K562 (cell line): ENCODE measurements at regions not wholly inside any gene's neighbourhood (a gene's known extent, or its start where the extent isn't known, plus 50 kb on each side); places are given as distances from the start of the nearest gene placed in this dataset.

Experiments used
- ATAC-seq: fragments of 200-7000 bp; cut with Tn5 transposase; 3 replicates; pipeline ENCODE4 v1.9.1; 2020; ENCODE audit warnings: moderate library complexity
- BruUV-seq: library from RNA; stranded (reverse); fragments of 400-500 nt; replicated peaks from 2 replicates; lab custom pipeline; 2021; lab: Mats Ljungman, UMichigan
- CTCF ChIA-PET: fragments of 300-600 bp; formaldehyde crosslinking; extraction: SDS; loops from one replicate; lab custom pipeline; 2021; ENCODE audit warnings: low intra/inter-chr PET ratio; lab: Yijun Ruan, JAX
- POLR2A ChIA-PET: fragments of 300-600, 350-650 bp; sonication (Branson Sonifier 250); formaldehyde crosslinking; extraction: SDS; loops from one replicate; lab custom pipeline; 2021; ENCODE audit warnings: antibody characterized with exemption, inconsistent platforms; lab: Yijun Ruan, JAX
- DNase-seq, 4 experiments: peaks; one replicate each; pipeline versions ENCODE4 v3.0.0 to v3.0.0-alpha.2; 2011 to 2018; ENCODE audit warnings: low spot score in 3 of 4, mixed read lengths in 3 of 4; ENCODE audit errors: extremely low read depth in 1 of 4
- FAIRE-seq: peaks from 2 replicates; lab custom pipeline; 2011; peaks lifted over from hg19 to GRCh38; lab: Jason Lieb, UNC
- H2AFZ ChIP-seq: 2 replicates; pipeline ENCODE4 v1.6.0; 2011; ENCODE audit warnings: low read depth, low read length, control low read depth, inconsistent platforms
- H3K27ac ChIP-seq: fragments of 200-600 bp; 3 replicates; pipeline ENCODE4 v1.8.0; 2011; ENCODE audit warnings: low read depth, mild to moderate bottlenecking, control low read depth, inconsistent platforms, low read length, moderate library complexity, mixed read lengths; ENCODE audit errors: extremely low read depth
- H3K27me3 ChIP-seq, 2 experiments: fragments of 300-600 bp in 1 of 2; 2 replicates in 1 of 2; 3 replicates in 1 of 2; pipeline versions ENCODE4 v1.6.0 to v1.8.0; 2011; ENCODE audit warnings: inconsistent platforms in 2 of 2, low read length in 2 of 2, mild to moderate bottlenecking in 1 of 2, mixed read lengths in 1 of 2, moderate library complexity in 1 of 2; ENCODE audit not compliant: control insufficient read depth in 2 of 2, insufficient read depth in 2 of 2
- H3K36me3 ChIP-seq: fragments of 300-600 bp; 3 replicates; pipeline ENCODE4 v1.8.0; 2011; ENCODE audit warnings: mild to moderate bottlenecking, low read length, inconsistent platforms; ENCODE audit not compliant: control insufficient read depth, insufficient read depth
- H3K4me1 ChIP-seq, 2 experiments: fragments of 200-600 bp in 1 of 2; replicated peaks in 1 of 2; 2 replicates in 1 of 2; 3 replicates in 1 of 2; pipeline versions ENCODE4 v1.5.1 to v1.8.0; 2011; ENCODE audit warnings: inconsistent platforms in 2 of 2, low read length in 2 of 2, mild to moderate bottlenecking in 1 of 2, mixed read lengths in 1 of 2, moderate library complexity in 1 of 2; ENCODE audit not compliant: control insufficient read depth in 2 of 2, insufficient read depth in 2 of 2
- H3K4me2 ChIP-seq: 2 replicates; pipeline ENCODE4 v1.6.1; 2011; ENCODE audit warnings: low read length, control low read depth, inconsistent platforms, mixed read lengths; ENCODE audit not compliant: insufficient read depth
- H3K4me3 ChIP-seq: fragments of 200-600 bp; sonication (generic), shearing (Covaris generic); 2 replicates; pipeline ENCODE4 v1.5.1; 2016; ENCODE audit warnings: control low read depth, inconsistent platforms
- H3K79me2 ChIP-seq: fragments of 200-600 bp; 3 replicates; pipeline ENCODE4 v1.8.0; 2011; ENCODE audit warnings: low read length, inconsistent platforms; ENCODE audit not compliant: control insufficient read depth, insufficient read depth
- H3K9ac ChIP-seq, 2 experiments: 2 replicates each; pipeline versions ENCODE4 v1.6.0 to v1.6.1; 2011; ENCODE audit warnings: low read depth in 2 of 2, low read length in 2 of 2, control low read depth in 1 of 2, inconsistent platforms in 1 of 2, mild to moderate bottlenecking in 1 of 2, mixed read lengths in 1 of 2; ENCODE audit not compliant: insufficient read depth in 1 of 2
- H3K9me1 ChIP-seq: one replicate; pipeline ENCODE4 v1.6.0; 2011; ENCODE audit warnings: inconsistent platforms, mild to moderate bottlenecking, low read length, moderate library complexity; ENCODE audit not compliant: control insufficient read depth, insufficient read depth
- H3K9me3 ChIP-seq: replicated peaks from 2 replicates; pipeline ENCODE4 v1.5.1; 2011; ENCODE audit warnings: low read depth, low read length, inconsistent platforms; ENCODE audit not compliant: control insufficient read depth, insufficient read depth
- H4K20me1 ChIP-seq: replicated peaks from 2 replicates; pipeline ENCODE4 v1.6.1; 2011; ENCODE audit warnings: low read length, inconsistent platforms, mixed read lengths; ENCODE audit not compliant: control insufficient read depth, insufficient read depth
- HDAC1 ChIP-seq, 2 experiments: fragments of 450-650 bp; IDR thresholded peaks; 2 replicates each; pipeline ENCODE4 v1.6.1; 2016 to 2017; ENCODE audit warnings: inconsistent platforms in 1 of 2, mild to moderate bottlenecking in 1 of 2, moderate library complexity in 1 of 2
- JUND ChIP-seq, 2 experiments: IDR thresholded peaks; 2 replicates in 1 of 2; 3 replicates in 1 of 2; pipeline ENCODE4 v1.6.1; 2011; ENCODE audit warnings: borderline replicate concordance in 2 of 2, low read depth in 2 of 2, low read length in 2 of 2, improper control_type of control experiment in 1 of 2, missing biosample characterization in 1 of 2, missing genetic modification characterization in 1 of 2, missing genetic modification reagents in 1 of 2
- MTA2 ChIP-seq: fragments of 450-650 bp; IDR thresholded peaks from 2 replicates; pipeline ENCODE4 v1.6.1; 2016; ENCODE audit warnings: low read depth
- PHF20 ChIP-seq: fragments of 450-650 bp; IDR thresholded peaks from 2 replicates; pipeline ENCODE4 v1.6.1; 2018; ENCODE audit not compliant: partially characterized antibody
- POU5F1 ChIP-seq: fragments of 150-350 bp; IDR thresholded peaks from 2 replicates; pipeline ENCODE4 v1.6.1; 2014; ENCODE audit warnings: borderline replicate concordance, low read length, low read depth, mild to moderate bottlenecking; ENCODE audit not compliant: partially characterized antibody
- ZBTB17 ChIP-seq: fragments of 450-650 bp; formaldehyde crosslinking; IDR thresholded peaks from 2 replicates; pipeline ENCODE4 v1.4.0; 2020; ENCODE audit warnings: mild to moderate bottlenecking
- ZKSCAN1 ChIP-seq: fragments of 150-350 bp; IDR thresholded peaks from 2 replicates; pipeline ENCODE4 v1.6.1; 2016; ENCODE audit warnings: low read depth, low read length
- ZNF263 ChIP-seq: sonication (generic); formaldehyde crosslinking; IDR thresholded peaks from 2 replicates; pipeline ENCODE4 v1.8.0; 2022; ENCODE audit warnings: mild to moderate bottlenecking, missing genetic modification reagents, borderline replicate concordance
- ZNF584 ChIP-seq: fragments of 200-800 bp; sonication (Bioruptor generic); IDR thresholded peaks from 2 replicates; pipeline ENCODE4 v1.6.1; 2016; ENCODE audit warnings: low read depth, mild to moderate bottlenecking, missing genetic modification characterization, missing compliant biosample characterization
- WGBS: fragments of 100-300 bp; shearing (Covaris generic); methylation state at CpG from one replicate; pipeline ENCODE4 v1.1.6; 2016; ENCODE audit warnings: low coverage, mixed read lengths; ENCODE audit not compliant: insufficient coverage; ENCODE audit errors: missing lambda C conversion rate; 5-methylcytosine and 5-hydroxymethylcytosine counted together
- in situ Hi-C: fragments of 300-500 bp; cut with MboI; formaldehyde crosslinking; loops from 4 replicates; pipeline ENCODE4 v1.15.0; 2018; ENCODE audit warnings: inconsistent platforms, mixed read lengths
- intact Hi-C: fragments of 100-400 bp; cut with micrococcal nuclease; formaldehyde crosslinking; loops from 2 replicates; pipeline ENCODE4 v1.14.2; 2022
- TF ChIP-seq, protein P1 (sequence below), 2 experiments: fragments of 450-650 bp; IDR thresholded peaks; 2 replicates each; pipeline ENCODE4 v1.6.1; 2016
- TF ChIP-seq, protein P2 (sequence below): sonication (generic); formaldehyde crosslinking; IDR thresholded peaks from 2 replicates; pipeline ENCODE4 v1.8.0; 2023; ENCODE audit warnings: mild to moderate bottlenecking, missing genetic modification reagents
- TF ChIP-seq, protein P3 (sequence below): fragments of 250-450 bp; sonication (Bioruptor Pico); IDR thresholded peaks from 2 replicates; pipeline ENCODE4 v1.8.0; 2022; ENCODE audit warnings: moderate library complexity, mild to moderate bottlenecking, inconsistent platforms

DNA sequence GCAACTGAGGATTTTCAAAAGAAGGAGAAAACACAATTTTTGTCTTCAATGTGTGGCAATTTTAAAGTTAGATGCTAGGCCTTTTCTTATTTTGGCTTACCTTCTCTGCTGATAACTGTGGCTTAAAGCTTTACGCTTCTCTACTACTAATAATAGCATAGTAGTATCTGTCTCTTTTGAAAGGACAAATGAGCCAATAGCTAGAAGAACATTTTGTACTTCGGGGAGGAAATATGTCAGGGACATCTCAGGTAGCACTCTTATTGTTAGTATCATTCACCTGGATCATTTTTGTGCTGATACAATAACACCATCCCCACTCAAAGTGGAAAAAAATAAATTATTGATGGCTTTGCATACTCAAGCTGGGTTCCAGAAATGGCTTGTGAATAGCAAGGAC lies 586.1 kb upstream of the TBL1XR1 start:
- Histone ChIP-seq H3K9me1 (no peaks in the 10 kb centered on the region), H3K4me2 (no peak overlapping the region), H2AFZ (no peak overlapping the region), H3K9me3 (no peaks in the 10 kb centered on the region), H3K27me3 (no peaks in the 10 kb centered on the region), H4K20me1 (no peaks in the 10 kb centered on the region), H3K4me3 (no peak overlapping the region), H3K9ac (no peak overlapping the region), H3K4me1 (no peaks in the 10 kb centered on the region), H3K27ac (no peak overlapping the region), H3K36me3 (no peaks in the 10 kb centered on the region), H3K79me2 (no peaks in the 10 kb centered on the region)
- TF ChIP-seq, protein P1, sequence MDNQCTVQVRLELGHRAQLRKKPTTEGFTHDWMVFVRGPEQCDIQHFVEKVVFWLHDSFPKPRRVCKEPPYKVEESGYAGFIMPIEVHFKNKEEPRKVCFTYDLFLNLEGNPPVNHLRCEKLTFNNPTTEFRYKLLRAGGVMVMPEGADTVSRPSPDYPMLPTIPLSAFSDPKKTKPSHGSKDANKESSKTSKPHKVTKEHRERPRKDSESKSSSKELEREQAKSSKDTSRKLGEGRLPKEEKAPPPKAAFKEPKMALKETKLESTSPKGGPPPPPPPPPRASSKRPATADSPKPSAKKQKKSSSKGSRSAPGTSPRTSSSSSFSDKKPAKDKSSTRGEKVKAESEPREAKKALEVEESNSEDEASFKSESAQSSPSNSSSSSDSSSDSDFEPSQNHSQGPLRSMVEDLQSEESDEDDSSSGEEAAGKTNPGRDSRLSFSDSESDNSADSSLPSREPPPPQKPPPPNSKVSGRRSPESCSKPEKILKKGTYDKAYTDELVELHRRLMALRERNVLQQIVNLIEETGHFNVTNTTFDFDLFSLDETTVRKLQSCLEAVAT (IDR thresholded peaks at IDR 0.05) = no peak
- TF ChIP-seq PHF20 = no peak
- no peak for TF ChIP-seq JUND (IDR thresholded peaks at IDR 0.05; ENCODE audit: borderline replicate concordance, low read depth, low read length)
- no peak for TF ChIP-seq JUND (tag; IDR thresholded peaks at IDR 0.05; ENCODE audit: borderline replicate concordance, low read depth, low read length)
- TF ChIP-seq MTA2 = no peak
- WGBS = 14% methylated on average over 2 of the region's 2 CpGs
- ATAC-seq (no peak), FAIRE-seq (no peak), DNase-seq (no peak)
- intact Hi-C loops (no loop called here), in situ Hi-C loops (loop anchor here (10.0 kb wide), 1 partner anchor 839 kb away; no protein-coding TSS in a partner anchor)
- no TSS peak for BruUV-seq
- ChIA-PET CTCF (no interaction called here), POLR2A (interaction anchor here (0.6 kb wide), 1 partner anchor 1246 kb away, joined by 3 read pairs; no protein-coding TSS in a partner anchor)

DNA sequence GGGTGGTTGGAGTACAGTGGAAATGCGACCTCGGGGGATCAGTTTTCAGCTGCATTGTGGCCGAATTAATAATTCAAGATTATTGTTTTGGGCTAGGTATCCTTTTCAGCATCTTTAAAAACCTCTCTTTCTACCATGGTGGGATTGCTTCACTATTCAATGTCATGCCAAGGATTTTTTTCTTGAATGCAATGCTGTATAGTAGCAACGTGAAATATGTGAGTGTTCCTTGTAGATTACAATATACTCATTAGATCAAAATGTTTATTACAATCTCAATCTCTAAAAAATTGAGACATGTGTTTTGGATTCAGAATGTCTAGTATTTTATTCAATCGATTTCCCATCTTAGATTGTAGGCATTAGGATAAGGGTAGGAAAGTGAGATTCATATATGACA lies 586.5 kb upstream of the TBL1XR1 start:
- Histone ChIP-seq H3K79me2 (no peaks in the 10 kb centered on the region), H3K4me3 (no peak overlapping the region), H3K9ac (no peak overlapping the region), H3K36me3 (no peaks in the 10 kb centered on the region), H3K4me1 (no peaks in the 10 kb centered on the region), H2AFZ (no peak overlapping the region), H4K20me1 (no peaks in the 10 kb centered on the region), H3K27me3 (no peaks in the 10 kb centered on the region), H3K27ac (no peak overlapping the region), H3K9me3 (no peaks in the 10 kb centered on the region), H3K4me2 (no peak overlapping the region), H3K9me1 (no peaks in the 10 kb centered on the region)
- DNase-seq = no peak
- CTCF ChIA-PET = no interaction called here
- intact Hi-C loops = no loop called here
- WGBS = 0% methylated on average over 5 of the region's 5 CpGs
- BruUV-seq = no TSS peak
- no peak for FAIRE-seq
- no peak for ATAC-seq
- POLR2A ChIA-PET = no interaction called here
- in situ Hi-C loops = loop anchor here (10.0 kb wide), 1 partner anchor 839 kb away; no protein-coding TSS in a partner anchor
- TF ChIP-seq ZNF263 (CRISPR knock-in tag) (no peak), ZBTB17 (CRISPR knock-in tag) (no peak), HDAC1 (IDR thresholded peaks at IDR 0.05) (no peak), POU5F1 (no peak), ZNF584 (CRISPR knock-in tag) (no peak), ZKSCAN1 (no peak)
- TF ChIP-seq, protein P2, sequence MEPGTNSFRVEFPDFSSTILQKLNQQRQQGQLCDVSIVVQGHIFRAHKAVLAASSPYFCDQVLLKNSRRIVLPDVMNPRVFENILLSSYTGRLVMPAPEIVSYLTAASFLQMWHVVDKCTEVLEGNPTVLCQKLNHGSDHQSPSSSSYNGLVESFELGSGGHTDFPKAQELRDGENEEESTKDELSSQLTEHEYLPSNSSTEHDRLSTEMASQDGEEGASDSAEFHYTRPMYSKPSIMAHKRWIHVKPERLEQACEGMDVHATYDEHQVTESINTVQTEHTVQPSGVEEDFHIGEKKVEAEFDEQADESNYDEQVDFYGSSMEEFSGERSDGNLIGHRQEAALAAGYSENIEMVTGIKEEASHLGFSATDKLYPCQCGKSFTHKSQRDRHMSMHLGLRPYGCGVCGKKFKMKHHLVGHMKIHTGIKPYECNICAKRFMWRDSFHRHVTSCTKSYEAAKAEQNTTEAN (CRISPR knock-in tag) = no peak
- TF ChIP-seq, protein P3, sequence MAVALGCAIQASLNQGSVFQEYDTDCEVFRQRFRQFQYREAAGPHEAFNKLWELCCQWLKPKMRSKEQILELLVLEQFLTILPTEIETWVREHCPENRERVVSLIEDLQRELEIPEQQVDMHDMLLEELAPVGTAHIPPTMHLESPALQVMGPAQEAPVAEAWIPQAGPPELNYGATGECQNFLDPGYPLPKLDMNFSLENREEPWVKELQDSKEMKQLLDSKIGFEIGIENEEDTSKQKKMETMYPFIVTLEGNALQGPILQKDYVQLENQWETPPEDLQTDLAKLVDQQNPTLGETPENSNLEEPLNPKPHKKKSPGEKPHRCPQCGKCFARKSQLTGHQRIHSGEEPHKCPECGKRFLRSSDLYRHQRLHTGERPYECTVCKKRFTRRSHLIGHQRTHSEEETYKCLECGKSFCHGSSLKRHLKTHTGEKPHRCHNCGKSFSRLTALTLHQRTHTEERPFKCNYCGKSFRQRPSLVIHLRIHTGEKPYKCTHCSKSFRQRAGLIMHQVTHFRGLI (CRISPR knock-in tag) = no peak
